ENCODE measurements at regions not wholly inside any gene's neighbourhood (a gene's known extent, or its start where the extent isn't known, plus 50 kb on each side); places are given as distances from the start of the nearest gene placed in this dataset.
"Not testable (repeated sequence)": the region's sequence is repeated elsewhere in the genome, so short reads cannot be mapped to it uniquely, and the experiment has no call there.

- DNase-seq (ENCODE audit: low spot score), result no peak
These were observed 276.2 kb downstream of the ASXL3 start for GRCh38 chr18:33854086-33854826.

- no peak for DNase-seq (ENCODE audit: low spot score)
These were observed 275.2 kb downstream of the ASXL3 start for GRCh38 chr18:33853187-33853586.

GRCh38 chr18:33851546-33852078, 273.6 kb downstream of the ASXL3 start:
- DNase-seq (ENCODE audit: low spot score), result no peak

- DNase-seq (ENCODE audit: low spot score), result no peak
These were observed 271.7 kb downstream of the ASXL3 start for GRCh38 chr18:33849731-33850130.

- no peak for DNase-seq (ENCODE audit: low spot score)
These were observed 266.2 kb downstream of the ASXL3 start for GRCh38 chr18:33844232-33844631.

- DNase-seq (ENCODE audit: low spot score), result no peak
These were observed 263.4 kb downstream of the ASXL3 start for GRCh38 chr18:33841221-33841967.

- no peak for DNase-seq (ENCODE audit: low spot score)
These were observed 262.2 kb downstream of the ASXL3 start for GRCh38 chr18:33840212-33840593.

GRCh38 chr18:33839452-33840211, 261.6 kb downstream of the ASXL3 start:
- DNase-seq (ENCODE audit: low spot score), result peak; percentile 48

GRCh38 chr18:33838054-33838453, 260.0 kb downstream of the ASXL3 start:
- DNase-seq (ENCODE audit: low spot score), result no peak

GRCh38 chr18:33837191-33837590, 259.2 kb downstream of the ASXL3 start:
- no peak for DNase-seq (ENCODE audit: low spot score)

GRCh38 chr18:33836564-33836963, 258.5 kb downstream of the ASXL3 start:
- DNase-seq (ENCODE audit: low spot score), result no peak

- no peak for DNase-seq (ENCODE audit: low spot score)
These were observed 257.4 kb downstream of the ASXL3 start for GRCh38 chr18:33835419-33835818.

- DNase-seq (ENCODE audit: low spot score), result no peak
These were observed 255.8 kb downstream of the ASXL3 start for GRCh38 chr18:33833842-33834241.

GRCh38 chr18:33831424-33831823, 253.4 kb downstream of the ASXL3 start:
- DNase-seq (ENCODE audit: low spot score), result no peak

- no peak for DNase-seq (ENCODE audit: low spot score)
These were observed 252.2 kb downstream of the ASXL3 start for GRCh38 chr18:33830213-33830612.

GRCh38 chr18:33828949-33829348, 250.9 kb downstream of the ASXL3 start:
- DNase-seq (ENCODE audit: low spot score), result no peak

- no peak for DNase-seq (ENCODE audit: low spot score)
These were observed 248.1 kb downstream of the ASXL3 start for GRCh38 chr18:33826151-33826550.

- DNase-seq (ENCODE audit: low spot score), result no peak
These were observed 243.5 kb downstream of the ASXL3 start for GRCh38 chr18:33821503-33821902.

- no peak for DNase-seq (ENCODE audit: low spot score)
These were observed 242.7 kb downstream of the ASXL3 start for GRCh38 chr18:33820517-33821371.

GRCh38 chr18:33819692-33820343, 241.8 kb downstream of the ASXL3 start:
- DNase-seq (ENCODE audit: low spot score), result not testable (repeated sequence)

GRCh38 chr18:33818145-33818544, 240.1 kb downstream of the ASXL3 start:
- DNase-seq (ENCODE audit: low spot score), result no peak

Data from LoVo (cell line).